ENCODE measurements at regions not wholly inside any gene's neighbourhood (a gene's known extent, or its start where the extent isn't known, plus 50 kb on each side); places are given as distances from the start of the nearest gene placed in this dataset.

GRCh38 chr20:57073402-57073801, 193.0 kb downstream of the BMP7 start:
- Histone ChIP-seq H3K4me1 (ENCODE audit: low read length) (no peaks in the 10 kb centered on the region), H3K79me2 (ENCODE audit: low read length) (no peaks in the 10 kb centered on the region), H4K20me1 (ENCODE audit: insufficient read depth, low read depth, low read length) (no peaks in the 10 kb centered on the region), H3K9ac (ENCODE audit: low read length) (no peak overlapping the region), H3K9me2 (replicated peaks; ENCODE audit: insufficient read depth, low read length) (no peaks in the 10 kb centered on the region), H3K27ac (ENCODE audit: low read length) (no peak overlapping the region), H2AFZ (ENCODE audit: low read length) (no peak overlapping the region), H3K36me3 (ENCODE audit: insufficient read depth, low read length) (no peaks in the 10 kb centered on the region), H3K9me3 (ENCODE audit: low read length) (peaks cover 3% of the 10 kb centered on the region; the same call in 1 of the 2 replicates), H3K4me3 (ENCODE audit: low read length) (no peak overlapping the region), H3K4me2 (ENCODE audit: low read depth, low read length, poor library complexity, severe bottlenecking) (no peak overlapping the region), H3K27me3 (ENCODE audit: low read length) (peaks cover 4% of the 10 kb centered on the region; the same call in 1 of the 2 replicates)
- no peak for DNase-seq

DNA sequence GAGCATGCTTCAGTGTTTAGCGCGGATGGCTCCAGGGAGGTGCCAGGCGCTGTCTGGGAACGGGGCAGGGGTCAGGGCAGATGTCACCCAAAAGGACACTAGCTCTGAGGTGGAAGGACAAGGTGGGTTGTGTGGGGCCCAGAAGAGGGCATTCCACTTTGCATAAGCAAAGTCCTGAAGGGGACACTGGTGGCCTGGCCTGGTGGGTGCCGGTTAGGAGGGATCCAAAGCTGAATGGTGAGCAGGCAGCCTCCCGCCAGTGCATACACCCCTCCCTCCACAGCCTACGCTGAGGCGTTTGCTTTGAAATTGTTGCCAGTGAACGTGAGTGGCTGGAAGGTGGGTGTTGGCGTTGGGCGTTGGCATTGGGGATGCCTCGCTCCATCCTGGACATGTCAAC, 192.1 kb downstream of the BMP7 start:
- H2AFZ ChIP-seq (ENCODE audit: low read length), result no peak overlapping the region
- no peak overlapping the region for H3K27ac ChIP-seq (ENCODE audit: low read length)
- H3K9ac ChIP-seq (ENCODE audit: low read length), result no peak overlapping the region
- H3K79me2 ChIP-seq (ENCODE audit: low read length), result no peaks in the 10 kb centered on the region
- H3K9me2 ChIP-seq (replicated peaks; ENCODE audit: insufficient read depth, low read length), result no peaks in the 10 kb centered on the region
- peaks cover 8% of the 10 kb centered on the region; the same call in 1 of the 2 replicates for H3K9me3 ChIP-seq (ENCODE audit: low read length)
- peaks cover 4% of the 10 kb centered on the region; the same call in 1 of the 2 replicates for H3K27me3 ChIP-seq (ENCODE audit: low read length)
- no peak overlapping the region for H3K4me3 ChIP-seq (ENCODE audit: low read length)
- H3K36me3 ChIP-seq (ENCODE audit: insufficient read depth, low read length), result no peaks in the 10 kb centered on the region
- H3K4me1 ChIP-seq (ENCODE audit: low read length), result no peaks in the 10 kb centered on the region
- H3K4me2 ChIP-seq (ENCODE audit: low read depth, low read length, poor library complexity, severe bottlenecking), result no peak overlapping the region
- DNase-seq, result no peak
- H4K20me1 ChIP-seq (ENCODE audit: insufficient read depth, low read depth, low read length), result no peaks in the 10 kb centered on the region

GRCh38 chr20:57075181-57075580, 191.3 kb downstream of the BMP7 start:
- Histone ChIP-seq H3K79me2 (ENCODE audit: low read length) (no peaks in the 10 kb centered on the region), H4K20me1 (ENCODE audit: insufficient read depth, low read depth, low read length) (no peaks in the 10 kb centered on the region), H3K27ac (ENCODE audit: low read length) (no peak overlapping the region), H2AFZ (ENCODE audit: low read length) (no peak overlapping the region), H3K9me2 (replicated peaks; ENCODE audit: insufficient read depth, low read length) (no peaks in the 10 kb centered on the region), H3K36me3 (ENCODE audit: insufficient read depth, low read length) (no peaks in the 10 kb centered on the region), H3K27me3 (ENCODE audit: low read length) (peaks cover 4% of the 10 kb centered on the region; the same call in 1 of the 2 replicates), H3K9me3 (ENCODE audit: low read length) (peaks cover 8% of the 10 kb centered on the region; the same call in 1 of the 2 replicates), H3K4me3 (ENCODE audit: low read length) (no peak overlapping the region), H3K9ac (ENCODE audit: low read length) (no peak overlapping the region), H3K4me2 (ENCODE audit: low read depth, low read length, poor library complexity, severe bottlenecking) (no peak overlapping the region), H3K4me1 (ENCODE audit: low read length) (no peaks in the 10 kb centered on the region)
- DNase-seq, result no peak

DNA sequence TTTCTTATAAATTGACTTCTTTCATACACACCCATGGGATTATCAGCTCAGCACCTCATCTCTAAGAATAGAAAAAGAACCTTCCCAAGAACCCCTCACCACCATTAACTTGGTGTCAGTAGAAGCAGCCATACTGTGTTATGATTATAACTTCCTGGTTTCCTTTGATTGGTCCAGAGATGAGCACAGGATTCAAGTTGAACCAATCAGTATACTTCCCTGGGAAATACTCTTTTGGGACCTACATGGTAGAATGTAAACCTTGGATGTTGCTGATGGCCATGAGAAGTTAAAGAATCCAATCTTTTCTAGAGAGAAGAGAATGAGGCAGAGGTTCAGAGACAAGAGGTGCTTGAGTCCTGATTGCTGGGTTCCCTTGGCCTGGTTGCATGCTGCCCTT, 190.8 kb downstream of the BMP7 start:
- peaks cover 8% of the 10 kb centered on the region; the same call in 1 of the 2 replicates for H3K9me3 ChIP-seq (ENCODE audit: low read length)
- no peak overlapping the region for H3K4me2 ChIP-seq (ENCODE audit: low read depth, low read length, poor library complexity, severe bottlenecking)
- H3K4me1 ChIP-seq (ENCODE audit: low read length), result no peaks in the 10 kb centered on the region
- H3K9me2 ChIP-seq (replicated peaks; ENCODE audit: insufficient read depth, low read length), result no peaks in the 10 kb centered on the region
- DNase-seq, result no peak
- no peaks in the 10 kb centered on the region for H3K79me2 ChIP-seq (ENCODE audit: low read length)
- peaks cover 4% of the 10 kb centered on the region; the same call in 1 of the 2 replicates for H3K27me3 ChIP-seq (ENCODE audit: low read length)
- no peak overlapping the region for H3K9ac ChIP-seq (ENCODE audit: low read length)
- no peak overlapping the region for H3K27ac ChIP-seq (ENCODE audit: low read length)
- H3K36me3 ChIP-seq (ENCODE audit: insufficient read depth, low read length), result no peaks in the 10 kb centered on the region
- no peaks in the 10 kb centered on the region for H4K20me1 ChIP-seq (ENCODE audit: insufficient read depth, low read depth, low read length)
- no peak overlapping the region for H3K4me3 ChIP-seq (ENCODE audit: low read length)
- H2AFZ ChIP-seq (ENCODE audit: low read length), result no peak overlapping the region

GRCh38 chr20:57076152-57076652, 190.2 kb downstream of the BMP7 start:
- Histone ChIP-seq H3K4me3 (ENCODE audit: low read length) (no peak overlapping the region), H3K9me2 (replicated peaks; ENCODE audit: insufficient read depth, low read length) (no peaks in the 10 kb centered on the region), H3K27me3 (ENCODE audit: low read length) (peaks cover 4% of the 10 kb centered on the region; the same call in 1 of the 2 replicates), H3K4me1 (ENCODE audit: low read length) (no peaks in the 10 kb centered on the region), H3K27ac (ENCODE audit: low read length) (no peak overlapping the region), H4K20me1 (ENCODE audit: insufficient read depth, low read depth, low read length) (no peaks in the 10 kb centered on the region), H3K9me3 (ENCODE audit: low read length) (peaks cover 8% of the 10 kb centered on the region; the same call in 1 of the 2 replicates), H3K79me2 (ENCODE audit: low read length) (no peaks in the 10 kb centered on the region), H3K9ac (ENCODE audit: low read length) (no peak overlapping the region), H2AFZ (ENCODE audit: low read length) (no peak overlapping the region), H3K4me2 (ENCODE audit: low read depth, low read length, poor library complexity, severe bottlenecking) (no peak overlapping the region), H3K36me3 (ENCODE audit: insufficient read depth, low read length) (no peaks in the 10 kb centered on the region)
- DNase-seq, result no peak

DNA sequence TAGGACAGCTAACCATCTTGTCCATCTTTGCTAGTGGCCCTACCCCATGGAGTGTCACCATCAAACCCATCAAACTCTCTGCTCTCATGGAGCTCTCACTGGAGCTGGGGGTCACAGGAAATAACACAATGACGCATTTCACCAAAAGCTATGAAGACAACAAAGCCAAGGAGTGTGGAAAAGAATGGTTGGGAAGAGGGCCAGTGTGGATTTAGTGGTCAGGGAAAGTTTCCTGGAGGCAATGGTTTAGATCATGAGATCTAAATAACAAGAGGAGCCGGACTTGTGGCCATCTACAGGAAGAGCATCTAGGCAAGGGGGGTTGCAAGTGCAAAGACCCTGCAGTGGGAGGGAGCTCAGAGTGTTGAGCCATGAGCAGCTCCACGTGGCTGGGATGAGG, 189.5 kb downstream of the BMP7 start:
- Histone ChIP-seq H3K27ac (ENCODE audit: low read length) (no peak overlapping the region), H3K4me1 (ENCODE audit: low read length) (no peaks in the 10 kb centered on the region), H3K79me2 (ENCODE audit: low read length) (no peaks in the 10 kb centered on the region), H3K9me2 (replicated peaks; ENCODE audit: insufficient read depth, low read length) (no peaks in the 10 kb centered on the region), H3K4me3 (ENCODE audit: low read length) (no peak overlapping the region), H3K27me3 (ENCODE audit: low read length) (peaks cover 4% of the 10 kb centered on the region; the same call in 1 of the 2 replicates), H3K9ac (ENCODE audit: low read length) (no peak overlapping the region), H3K4me2 (ENCODE audit: low read depth, low read length, poor library complexity, severe bottlenecking) (no peak overlapping the region), H3K36me3 (ENCODE audit: insufficient read depth, low read length) (no peaks in the 10 kb centered on the region), H4K20me1 (ENCODE audit: insufficient read depth, low read depth, low read length) (no peaks in the 10 kb centered on the region), H2AFZ (ENCODE audit: low read length) (no peak overlapping the region), H3K9me3 (ENCODE audit: low read length) (peaks cover 8% of the 10 kb centered on the region; the same call in 1 of the 2 replicates)
- no peak for DNase-seq

DNA sequence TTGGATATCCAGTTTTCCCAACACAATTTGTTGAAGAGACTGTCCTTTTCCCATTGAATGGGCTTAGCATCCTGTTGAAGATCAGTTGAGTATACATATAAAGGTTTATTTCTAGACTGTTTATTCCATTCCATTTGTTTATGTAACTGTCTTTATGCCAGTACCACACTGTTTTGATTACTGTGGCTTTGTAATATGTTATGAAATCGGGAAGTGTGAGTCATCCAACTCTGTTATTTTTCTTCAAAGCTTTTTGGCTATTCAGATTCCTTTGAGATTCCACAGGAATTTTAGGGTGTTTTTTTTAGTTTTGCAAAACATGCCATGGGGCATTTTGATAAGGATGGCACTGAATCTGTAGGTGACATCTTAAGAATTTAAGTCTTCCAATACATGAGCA, 188.3 kb downstream of the BMP7 start:
- H3K4me1 ChIP-seq (ENCODE audit: low read length), result no peaks in the 10 kb centered on the region
- H3K79me2 ChIP-seq (ENCODE audit: low read length), result no peaks in the 10 kb centered on the region
- peaks cover 8% of the 10 kb centered on the region; the same call in 1 of the 2 replicates for H3K9me3 ChIP-seq (ENCODE audit: low read length)
- no peaks in the 10 kb centered on the region for H4K20me1 ChIP-seq (ENCODE audit: insufficient read depth, low read depth, low read length)
- H3K27ac ChIP-seq (ENCODE audit: low read length), result no peak overlapping the region
- no peak for DNase-seq
- no peaks in the 10 kb centered on the region for H3K9me2 ChIP-seq (replicated peaks; ENCODE audit: insufficient read depth, low read length)
- no peak overlapping the region for H3K4me3 ChIP-seq (ENCODE audit: low read length)
- peaks cover 4% of the 10 kb centered on the region; the same call in 1 of the 2 replicates for H3K27me3 ChIP-seq (ENCODE audit: low read length)
- H3K9ac ChIP-seq (ENCODE audit: low read length), result no peak overlapping the region
- H3K4me2 ChIP-seq (ENCODE audit: low read depth, low read length, poor library complexity, severe bottlenecking), result no peak overlapping the region
- H3K36me3 ChIP-seq (ENCODE audit: insufficient read depth, low read length), result no peaks in the 10 kb centered on the region
- H2AFZ ChIP-seq (ENCODE audit: low read length), result no peak overlapping the region

- H2AFZ ChIP-seq (ENCODE audit: low read length), result no peak overlapping the region
- H4K20me1 ChIP-seq (ENCODE audit: insufficient read depth, low read depth, low read length), result no peaks in the 10 kb centered on the region
- H3K36me3 ChIP-seq (ENCODE audit: insufficient read depth, low read length), result no peaks in the 10 kb centered on the region
- H3K9me2 ChIP-seq (replicated peaks; ENCODE audit: insufficient read depth, low read length), result no peaks in the 10 kb centered on the region
- H3K9me3 ChIP-seq (ENCODE audit: low read length), result peaks cover 8% of the 10 kb centered on the region; the same call in 1 of the 2 replicates
- H3K4me2 ChIP-seq (ENCODE audit: low read depth, low read length, poor library complexity, severe bottlenecking), result no peak overlapping the region
- H3K9ac ChIP-seq (ENCODE audit: low read length), result no peak overlapping the region
- no peak for DNase-seq
- H3K79me2 ChIP-seq (ENCODE audit: low read length), result no peaks in the 10 kb centered on the region
- no peak overlapping the region for H3K27ac ChIP-seq (ENCODE audit: low read length)
- peaks cover 4% of the 10 kb centered on the region; the same call in 1 of the 2 replicates for H3K27me3 ChIP-seq (ENCODE audit: low read length)
- H3K4me1 ChIP-seq (ENCODE audit: low read length), result no peaks in the 10 kb centered on the region
- H3K4me3 ChIP-seq (ENCODE audit: low read length), result no peak overlapping the region
Measured at GRCh38 chr20:57079031-57080005, 187.1 kb downstream of the BMP7 start.

All from Karpas-422 (cell line).